GM12892 (cell line): ENCODE measurements at regions not wholly inside any gene's neighbourhood (a gene's known extent, or its start where the extent isn't known, plus 50 kb on each side); places are given as distances from the start of the nearest gene placed in this dataset.
"Not testable (repeated sequence)": the region's sequence is repeated elsewhere in the genome, so short reads cannot be mapped to it uniquely, and the experiment has no call there.

Source experiments
- DNase-seq: peaks from one replicate; pipeline ENCODE4 v3.0.0; 2011; ENCODE audit not compliant: insufficient read length
- FAIRE-seq: peaks from 2 replicates; lab custom pipeline; 2011; peaks lifted over from hg19 to GRCh38; lab: Jason Lieb, UNC
- POLR2A ChIP-seq: IDR thresholded peaks from 2 replicates; pipeline ENCODE4 v1.6.1; 2011; ENCODE audit warnings: low read depth, low read length, control low read depth
- POLR2AphosphoS5 ChIP-seq: IDR thresholded peaks from 2 replicates; pipeline ENCODE4 v1.6.1; 2011; ENCODE audit warnings: low read depth, low read length, control low read depth
- TAF1 ChIP-seq: IDR thresholded peaks from 2 replicates; pipeline ENCODE4 v1.6.1; 2011; ENCODE audit warnings: low read depth, mild to moderate bottlenecking, control low read depth, low read length, borderline replicate concordance

DNA sequence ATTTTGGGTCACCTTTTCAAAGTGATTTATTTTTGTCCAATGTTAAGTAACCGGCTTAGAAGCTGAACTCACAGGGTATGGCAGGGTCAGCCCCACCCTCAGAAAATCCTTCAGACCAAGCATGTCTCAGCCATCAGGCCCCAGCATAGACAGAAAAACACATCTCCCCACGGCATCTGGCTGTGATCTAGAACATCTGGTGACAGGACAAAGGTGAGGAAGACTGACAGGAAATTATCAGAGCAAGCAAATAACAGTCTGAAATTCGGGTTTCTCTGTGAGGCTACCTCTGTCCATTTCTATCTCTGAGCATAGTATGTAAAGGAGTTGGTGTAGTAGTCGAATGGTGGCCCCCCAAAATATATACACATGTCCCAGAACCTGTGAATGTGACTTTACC lies 177.0 kb upstream of the C1GALT1 start:
- FAIRE-seq: no peak
- TF ChIP-seq POLR2AphosphoS5: no peak
- no peak for TF ChIP-seq TAF1
- TF ChIP-seq POLR2A: no peak
- no peak for DNase-seq

DNA sequence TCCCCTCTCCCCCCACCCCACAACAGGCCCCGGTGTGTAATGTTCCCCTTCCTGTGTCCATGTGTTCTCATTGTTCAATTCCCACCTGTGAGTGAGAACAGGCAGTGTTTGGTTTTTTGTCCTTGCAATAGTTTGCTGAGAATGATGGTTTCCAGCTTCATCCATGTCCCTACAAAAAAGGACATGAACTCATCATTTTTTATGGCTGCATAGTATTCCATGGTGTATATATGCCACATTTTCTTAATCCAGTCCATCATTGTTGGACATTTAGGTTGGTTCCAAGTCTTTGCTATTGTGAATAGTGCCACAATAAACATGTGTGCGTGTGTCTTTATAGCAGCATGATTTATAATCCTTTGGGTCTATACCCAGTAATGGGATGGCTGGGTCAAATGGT lies 176.4 kb upstream of the C1GALT1 start:
- DNase-seq, FAIRE-seq: not testable (repeated sequence)

DNA sequence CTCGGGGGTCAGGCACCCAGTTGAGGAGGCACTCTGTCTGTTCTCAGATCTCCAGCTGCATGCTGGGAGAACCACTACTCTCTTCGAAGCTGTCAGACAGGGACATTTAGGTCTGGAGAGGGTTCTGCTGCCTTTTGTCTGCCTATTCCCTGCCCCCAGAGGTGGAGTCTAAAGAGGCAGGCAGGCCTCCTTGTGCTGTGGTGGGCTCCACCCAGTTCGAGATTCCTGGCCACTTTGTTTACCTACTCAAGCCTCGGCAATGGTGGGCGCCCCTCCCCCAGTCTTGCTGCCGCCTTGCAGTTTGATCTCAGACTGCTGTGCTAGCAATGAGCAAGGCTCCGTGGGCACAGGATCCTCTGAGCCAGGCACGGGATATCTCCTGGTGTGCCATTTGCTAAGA lies 171.1 kb upstream of the C1GALT1 start:
- DNase-seq, FAIRE-seq: not testable (repeated sequence)

DNA sequence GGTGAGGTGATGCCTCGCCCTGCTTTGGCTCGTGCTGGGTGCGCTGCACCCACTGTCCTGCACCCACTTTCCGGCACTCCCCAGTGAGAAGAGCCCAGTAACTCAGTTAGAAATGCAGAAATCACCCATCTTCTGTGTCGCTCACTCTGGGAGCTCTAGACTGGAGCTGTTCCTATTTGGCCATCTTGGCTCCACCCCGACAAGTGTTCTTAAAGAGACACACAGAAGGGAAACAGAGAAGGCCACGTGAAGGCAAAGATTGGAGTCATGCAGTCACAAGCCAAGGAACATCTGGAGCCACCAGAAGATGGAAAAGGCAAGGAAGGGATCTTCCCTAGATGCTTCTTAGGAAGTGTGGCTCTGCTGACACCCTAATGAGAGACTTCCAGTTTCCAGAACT lies 170.6 kb upstream of the C1GALT1 start:
- not testable (repeated sequence) for DNase-seq, FAIRE-seq

DNA sequence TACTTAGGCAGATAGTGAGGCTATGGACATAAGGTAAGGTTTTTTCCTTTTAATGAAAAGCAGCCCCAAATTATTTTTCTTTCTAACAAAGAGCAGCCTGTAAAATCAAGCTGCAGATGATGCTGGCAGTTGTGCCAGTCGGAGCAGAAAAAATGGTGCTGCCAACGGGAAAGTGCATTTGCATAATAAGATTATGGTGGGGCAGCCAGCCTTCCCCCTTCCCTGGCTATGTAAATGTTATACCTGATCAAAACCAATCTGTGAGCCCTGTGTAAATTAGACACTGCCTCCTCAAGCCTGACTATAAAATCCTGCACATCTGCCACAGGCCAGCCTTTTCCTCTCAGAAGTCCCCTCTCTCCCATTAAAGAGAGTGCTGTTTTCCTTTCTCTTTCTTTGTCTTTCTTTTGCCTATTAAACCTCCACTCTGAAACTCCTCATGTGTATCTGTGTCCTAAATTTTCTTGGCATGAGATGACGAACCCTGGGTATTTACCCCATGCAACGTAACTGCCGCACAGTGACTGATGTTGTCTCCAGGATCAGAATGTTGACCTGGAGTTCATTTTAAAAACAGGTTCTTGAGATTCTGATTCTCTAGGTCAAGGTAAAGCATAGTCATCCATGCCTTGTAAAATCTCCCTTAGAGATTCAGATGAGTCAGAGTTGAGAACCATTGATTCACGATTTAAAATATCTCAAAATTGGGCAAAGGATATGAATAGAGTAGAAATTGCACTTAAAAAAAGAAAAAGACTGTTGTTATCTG lies 167.3 kb upstream of the C1GALT1 start:
- FAIRE-seq (no peak), DNase-seq (no peak)
- TF ChIP-seq POLR2AphosphoS5 (no peak), POLR2A (no peak), TAF1 (no peak)

DNA sequence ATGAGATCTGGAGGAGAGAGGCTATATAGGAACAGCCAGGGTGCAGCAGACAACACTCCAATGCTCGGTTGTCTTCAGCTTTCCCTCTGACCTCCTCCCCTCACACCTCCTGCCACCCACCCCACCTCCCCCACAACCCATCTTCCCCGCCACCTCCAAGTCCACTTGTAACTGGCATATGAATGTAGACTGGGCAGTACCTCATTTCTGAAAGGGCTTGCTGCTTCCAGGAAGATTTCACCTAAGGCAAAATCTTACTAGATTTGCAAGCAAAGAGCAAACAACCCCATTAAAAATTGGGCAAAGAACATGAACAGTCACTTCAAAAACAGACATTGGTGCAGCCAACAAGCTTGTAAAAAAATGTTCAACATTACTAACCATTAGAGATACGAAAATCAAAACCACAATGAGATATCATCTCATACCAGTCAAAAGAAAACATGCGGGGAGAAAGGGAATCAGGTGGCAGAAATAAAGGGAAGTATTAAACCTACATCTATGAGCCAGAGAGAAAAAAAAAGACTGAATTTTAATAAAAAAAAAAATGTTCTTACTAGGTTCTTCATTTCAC lies 164.6 kb upstream of the C1GALT1 start:
- FAIRE-seq (no peak), DNase-seq (no peak)
- no peak for TF ChIP-seq POLR2A
- no peak for TF ChIP-seq TAF1
- TF ChIP-seq POLR2AphosphoS5: no peak

DNA sequence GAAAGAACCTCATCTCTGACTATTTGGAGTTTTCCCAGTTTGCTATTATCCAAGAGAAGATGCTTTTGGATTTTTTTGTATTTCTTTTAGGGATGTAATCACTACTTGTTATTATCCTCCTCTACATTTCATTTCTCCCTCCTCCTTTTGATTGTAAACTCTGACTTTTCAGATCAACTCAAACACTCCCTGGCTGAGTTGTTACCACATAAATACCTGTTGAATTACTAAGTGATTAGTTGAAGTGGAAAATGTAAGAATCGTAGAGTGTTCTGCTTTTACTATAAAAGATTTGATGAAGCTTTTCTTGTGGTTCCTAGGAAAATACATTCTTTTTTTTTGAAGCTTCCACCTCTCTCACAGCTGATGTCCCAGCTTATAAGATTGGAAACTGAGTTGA lies 164.1 kb upstream of the C1GALT1 start:
- FAIRE-seq (no peak), DNase-seq (no peak)
- TF ChIP-seq POLR2A (no peak), TAF1 (no peak), POLR2AphosphoS5 (no peak)

DNA sequence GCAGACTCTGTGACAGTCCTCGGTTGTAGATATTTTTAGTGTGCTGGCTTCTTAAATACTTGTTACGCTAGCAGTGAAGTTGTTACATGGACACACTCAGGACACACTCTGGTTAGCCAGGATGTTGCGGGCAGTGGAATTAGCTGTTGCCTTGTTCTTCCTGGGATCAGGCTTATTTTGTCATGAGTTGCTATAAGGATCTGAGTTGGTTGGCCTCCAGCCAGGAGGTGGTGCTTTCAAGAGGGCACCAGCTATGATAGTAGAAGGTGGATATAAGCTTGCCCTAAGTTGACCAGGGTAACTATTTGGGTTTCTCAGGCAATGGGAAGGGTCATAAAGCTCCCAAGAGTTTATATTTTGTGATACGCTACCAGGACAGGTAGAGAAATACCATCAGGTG lies 150.1 kb upstream of the C1GALT1 start:
- DNase-seq (no peak), FAIRE-seq (no peak)
- no peak for TF ChIP-seq POLR2A
- no peak for TF ChIP-seq TAF1
- no peak for TF ChIP-seq POLR2AphosphoS5

DNA sequence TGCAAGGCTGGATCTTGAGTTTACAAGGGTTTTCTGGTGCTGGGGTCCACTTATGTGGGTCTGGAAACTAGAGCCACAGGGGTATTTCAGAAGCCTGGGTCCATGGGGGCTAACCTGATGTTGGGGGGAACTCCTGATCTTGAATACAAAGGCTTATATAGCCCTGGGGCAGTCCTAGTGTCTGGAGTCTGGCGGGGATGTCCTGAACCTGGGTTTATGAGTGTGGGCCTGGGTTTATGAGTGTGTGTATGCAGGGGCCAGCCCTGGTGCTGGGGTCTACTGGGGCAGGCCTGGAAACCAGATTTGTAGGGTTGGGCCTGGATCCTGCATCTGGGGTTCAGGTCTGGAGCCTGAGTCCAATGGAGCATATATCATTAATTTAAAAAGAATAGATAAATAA lies 146.5 kb upstream of the C1GALT1 start:
- TF ChIP-seq POLR2AphosphoS5 (no peak), POLR2A (no peak), TAF1 (no peak)
- DNase-seq (no peak), FAIRE-seq (no peak)

DNA sequence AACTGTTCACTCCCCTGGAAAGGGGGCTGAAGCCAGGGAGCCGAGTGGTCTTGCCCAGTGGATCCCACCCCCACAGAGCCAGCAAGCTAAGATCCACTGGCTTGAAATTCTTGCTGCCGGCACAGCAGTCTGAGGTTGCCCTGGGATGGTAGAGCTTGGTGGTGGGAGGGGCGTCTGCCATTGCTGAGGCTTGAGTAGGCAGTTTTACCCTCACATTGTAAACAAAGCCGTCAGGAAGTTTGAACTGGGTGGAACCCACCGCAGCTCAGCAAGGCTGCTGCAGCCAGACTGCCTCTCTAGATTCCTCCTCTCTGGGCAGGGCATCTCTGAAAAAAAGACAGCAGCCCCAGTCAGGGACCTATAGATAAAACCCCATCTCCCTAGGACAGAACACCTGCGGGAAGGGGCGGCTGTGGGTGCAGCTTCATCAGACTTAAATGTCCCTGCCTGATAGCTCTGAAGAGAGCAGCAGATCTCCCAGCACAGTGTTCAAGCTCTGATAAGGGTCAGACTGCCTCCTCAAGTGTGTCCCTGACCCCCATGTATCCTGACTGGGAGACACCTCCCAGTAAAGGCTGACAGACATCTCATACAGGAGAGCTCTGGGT lies 140.0 kb upstream of the C1GALT1 start:
- DNase-seq: not testable (repeated sequence)

DNA sequence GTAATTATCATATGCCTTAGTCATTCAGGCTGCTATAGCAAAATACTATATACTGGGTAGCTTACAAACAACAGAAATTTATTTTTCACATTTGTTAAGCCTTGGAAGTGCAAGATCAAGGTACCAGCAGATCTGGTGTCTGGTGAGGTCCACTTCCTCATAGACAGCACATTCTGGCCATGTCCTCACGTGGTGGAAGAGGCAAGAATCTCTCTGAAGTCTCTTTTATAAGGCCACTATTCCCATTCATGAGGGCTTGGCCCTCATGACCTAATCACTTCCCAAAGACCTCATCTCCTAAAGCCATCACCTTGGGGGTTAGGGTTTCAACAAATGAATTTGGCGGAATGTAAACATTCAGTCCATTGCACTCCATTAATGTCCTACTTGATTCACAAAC lies 137.5 kb upstream of the C1GALT1 start:
- no peak for DNase-seq
- no peak for FAIRE-seq
- TF ChIP-seq POLR2A (no peak), TAF1 (no peak), POLR2AphosphoS5 (no peak)

More for the DNA sequence above, 140.0 kb upstream of the C1GALT1 start:
- FAIRE-seq: not testable (repeated sequence)

DNA sequence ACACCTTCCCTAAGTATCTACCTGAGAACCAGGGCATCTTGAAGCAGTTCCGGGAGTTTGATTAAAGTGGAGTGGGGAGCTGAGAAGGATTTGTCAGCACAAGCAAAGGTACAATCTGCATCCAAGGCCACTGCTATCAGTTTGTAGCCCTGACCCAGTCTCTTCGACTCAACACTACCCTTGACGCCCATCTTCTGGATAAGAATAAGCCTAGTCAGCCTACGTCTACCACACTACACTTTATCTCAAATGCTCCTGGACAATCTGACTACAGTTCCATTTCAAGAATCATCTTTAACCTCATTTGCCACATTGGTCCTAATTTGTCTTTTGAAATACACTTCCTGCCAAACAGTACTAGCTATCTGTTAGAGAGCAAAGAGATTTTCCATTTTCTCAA lies 134.1 kb upstream of the C1GALT1 start:
- FAIRE-seq (no peak), DNase-seq (no peak)
- TF ChIP-seq POLR2AphosphoS5 (no peak), POLR2A (no peak), TAF1 (no peak)
